Thoracic aorta (tissue), 2 donors: ENCODE measurements at regions not wholly inside any gene's neighbourhood (a gene's known extent, or its start where the extent isn't known, plus 50 kb on each side); places are given as distances from the start of the nearest gene placed in this dataset.

Source experiments
- ATAC-seq: fragments of 150-250 bp; one replicate; pipeline ENCODE4 v1.8.0; 2017; ENCODE audit warnings: low read depth; ENCODE audit not compliant: insufficient number of reproducible peaks, low FRiP score
- DNase-seq: peaks from one replicate; pipeline ENCODE4 v3.0.0-alpha.2; 2020; ENCODE audit warnings: low spot score
- H3K27ac ChIP-seq, 2 donors: fragments of 200-600 bp; sonication (generic); 1 replicate in 1 of 2; 2 replicates in 1 of 2; pipeline ENCODE4 v1.5.1; 2016; ENCODE audit warnings: mild to moderate bottlenecking in 2 of 2, moderate library complexity in 2 of 2
- H3K27me3 ChIP-seq: fragments of 200-600 bp; sonication (generic); replicated peaks from 2 replicates; pipeline ENCODE4 v1.6.0; 2016; ENCODE audit warnings: mild to moderate bottlenecking; ENCODE audit not compliant: insufficient read depth
- H3K36me3 ChIP-seq: fragments of 200-600 bp; sonication (generic); one replicate; pipeline ENCODE4 v1.5.1; 2016
- H3K4me1 ChIP-seq, 2 donors: fragments of 200-600 bp; sonication (generic); 1 replicate in 1 of 2; 2 replicates in 1 of 2; pipeline versions ENCODE4 v1.5.1 to v1.6.0; 2016; ENCODE audit warnings: low read depth in 2 of 2, mild to moderate bottlenecking in 1 of 2; ENCODE audit not compliant: control insufficient read depth in 1 of 2
- H3K4me3 ChIP-seq: fragments of 200-600 bp; sonication (generic); 2 replicates; pipeline ENCODE4 v1.5.1; 2016; ENCODE audit warnings: mild to moderate bottlenecking
- H3K9me3 ChIP-seq: fragments of 200-600 bp; sonication (generic); 2 replicates; pipeline ENCODE4 v1.5.1; 2016
- TF ChIP-seq, protein P1 (sequence below): fragments of 200-600 bp; sonication (generic); IDR thresholded peaks from one replicate; pipeline ENCODE4 v1.5.1; 2019; ENCODE audit warnings: antibody characterized with exemption

DNA sequence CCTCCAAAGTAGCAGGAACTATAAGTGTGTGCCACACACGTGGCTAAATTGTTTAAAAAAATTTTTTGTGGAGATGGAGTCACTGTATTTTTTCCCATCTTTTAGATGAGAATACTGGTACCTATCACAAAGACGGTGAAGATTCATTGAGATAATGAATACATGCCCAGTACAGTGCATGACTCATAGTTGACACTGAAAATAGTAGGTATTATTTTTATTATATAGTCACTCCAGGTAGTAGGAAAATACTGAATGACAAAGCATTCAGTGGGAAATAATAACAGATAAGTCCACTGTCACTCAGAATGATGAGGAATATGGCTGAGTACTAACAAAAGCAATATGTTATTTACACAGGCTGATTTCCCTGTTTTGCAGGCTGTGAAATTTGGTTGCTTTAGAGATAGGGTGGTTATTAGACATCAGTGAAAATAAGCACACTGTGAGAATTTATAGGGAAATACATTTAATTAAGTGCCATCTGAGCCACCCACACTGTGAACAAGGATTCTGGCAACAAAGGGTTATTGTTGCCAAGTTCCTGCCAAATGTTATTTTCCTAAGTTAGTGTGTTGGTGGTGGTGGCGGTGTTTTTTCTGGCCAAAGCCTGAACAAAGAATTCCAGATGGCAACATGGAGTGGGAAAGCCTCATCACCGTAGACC lies 129.8 kb upstream of the FOXQ1 start:
- Histone ChIP-seq H3K4me1 (no peaks in the 10 kb centered on the region), H3K36me3 (no peaks in the 10 kb centered on the region), H3K27me3 (no peaks in the 10 kb centered on the region), H3K9me3 (no peaks in the 10 kb centered on the region), H3K4me3 (no peak overlapping the region), H3K27ac (no peak overlapping the region)
- DNase-seq (no peak), ATAC-seq (no peak)
- TF ChIP-seq, protein P1, sequence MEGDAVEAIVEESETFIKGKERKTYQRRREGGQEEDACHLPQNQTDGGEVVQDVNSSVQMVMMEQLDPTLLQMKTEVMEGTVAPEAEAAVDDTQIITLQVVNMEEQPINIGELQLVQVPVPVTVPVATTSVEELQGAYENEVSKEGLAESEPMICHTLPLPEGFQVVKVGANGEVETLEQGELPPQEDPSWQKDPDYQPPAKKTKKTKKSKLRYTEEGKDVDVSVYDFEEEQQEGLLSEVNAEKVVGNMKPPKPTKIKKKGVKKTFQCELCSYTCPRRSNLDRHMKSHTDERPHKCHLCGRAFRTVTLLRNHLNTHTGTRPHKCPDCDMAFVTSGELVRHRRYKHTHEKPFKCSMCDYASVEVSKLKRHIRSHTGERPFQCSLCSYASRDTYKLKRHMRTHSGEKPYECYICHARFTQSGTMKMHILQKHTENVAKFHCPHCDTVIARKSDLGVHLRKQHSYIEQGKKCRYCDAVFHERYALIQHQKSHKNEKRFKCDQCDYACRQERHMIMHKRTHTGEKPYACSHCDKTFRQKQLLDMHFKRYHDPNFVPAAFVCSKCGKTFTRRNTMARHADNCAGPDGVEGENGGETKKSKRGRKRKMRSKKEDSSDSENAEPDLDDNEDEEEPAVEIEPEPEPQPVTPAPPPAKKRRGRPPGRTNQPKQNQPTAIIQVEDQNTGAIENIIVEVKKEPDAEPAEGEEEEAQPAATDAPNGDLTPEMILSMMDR, result no peak

DNA sequence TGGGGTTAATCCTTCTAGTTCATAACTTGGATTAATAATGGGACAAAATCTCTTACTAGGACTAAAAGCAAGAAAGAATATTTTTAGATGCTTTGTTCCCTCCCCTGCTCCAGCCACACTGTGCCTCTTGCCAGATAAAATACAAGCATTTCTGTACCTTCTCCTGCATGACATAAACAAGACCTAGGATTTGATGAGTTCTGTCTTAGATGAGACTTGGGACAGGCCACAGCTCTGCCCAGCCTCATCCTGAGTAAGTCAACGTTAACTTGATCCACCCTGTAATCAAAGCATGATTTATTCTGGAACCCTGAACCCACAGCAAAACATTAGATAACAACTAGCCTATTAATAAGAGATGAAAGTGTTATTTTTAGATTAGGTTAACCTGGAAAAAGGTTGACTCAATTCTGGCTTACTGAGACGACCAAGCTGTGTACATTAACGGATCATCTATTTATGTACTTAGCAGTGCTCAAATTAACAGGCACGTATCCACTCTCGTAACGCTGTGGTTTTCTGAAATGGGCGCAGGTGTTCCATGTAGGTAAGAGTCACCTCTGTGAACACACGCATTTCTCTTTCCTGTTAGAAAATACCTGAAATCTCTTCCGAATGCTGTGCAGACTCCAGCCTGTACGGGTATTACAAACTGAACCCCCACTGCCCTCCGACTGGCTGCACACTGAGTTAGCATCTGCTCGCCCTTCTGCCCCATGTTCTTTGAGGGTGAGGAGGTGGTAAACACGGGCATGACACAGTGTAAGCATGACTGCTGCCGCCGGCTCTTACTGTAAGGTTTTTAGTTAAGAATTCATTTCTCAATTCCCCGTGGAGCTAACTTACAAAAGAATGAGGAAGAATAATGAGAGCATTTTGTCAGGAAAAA lies 132.1 kb upstream of the FOXQ1 start:
- Histone ChIP-seq H3K4me1 (no peaks in the 10 kb centered on the region), H3K36me3 (no peaks in the 10 kb centered on the region), H3K4me3 (no peak overlapping the region), H3K9me3 (no peaks in the 10 kb centered on the region), H3K27ac (no peak overlapping the region), H3K27me3 (no peaks in the 10 kb centered on the region)
- TF ChIP-seq, protein P1, result no peak
- DNase-seq, result no peak
- no peak for ATAC-seq

DNA sequence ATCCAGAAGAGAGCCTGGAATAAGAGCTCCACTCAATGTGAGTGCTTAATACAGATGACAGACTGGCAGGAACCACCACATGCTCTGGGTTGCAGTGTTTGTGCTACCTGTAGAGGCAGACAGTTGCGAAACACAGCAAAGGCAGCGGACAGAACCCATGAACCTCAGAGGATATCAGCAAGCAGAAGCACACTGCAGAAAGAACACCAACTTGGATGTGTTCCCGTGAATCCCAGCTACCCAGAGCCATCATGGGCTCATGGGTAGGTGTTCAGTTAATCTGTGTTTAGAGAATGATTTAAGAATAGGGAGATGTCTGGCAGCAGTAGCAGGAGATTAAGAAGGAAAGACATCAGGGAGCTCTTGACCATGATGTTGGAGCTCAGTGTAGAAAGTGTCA lies 133.3 kb upstream of the FOXQ1 start:
- H3K36me3 ChIP-seq, result no peaks in the 10 kb centered on the region
- TF ChIP-seq, protein P1, result no peak
- H3K4me3 ChIP-seq, result no peak overlapping the region
- ATAC-seq (no peak), DNase-seq (no peak)
- H3K9me3 ChIP-seq, result no peaks in the 10 kb centered on the region
- H3K27ac ChIP-seq, result no peak overlapping the region
- H3K4me1 ChIP-seq, result no peaks in the 10 kb centered on the region
- no peaks in the 10 kb centered on the region for H3K27me3 ChIP-seq

DNA sequence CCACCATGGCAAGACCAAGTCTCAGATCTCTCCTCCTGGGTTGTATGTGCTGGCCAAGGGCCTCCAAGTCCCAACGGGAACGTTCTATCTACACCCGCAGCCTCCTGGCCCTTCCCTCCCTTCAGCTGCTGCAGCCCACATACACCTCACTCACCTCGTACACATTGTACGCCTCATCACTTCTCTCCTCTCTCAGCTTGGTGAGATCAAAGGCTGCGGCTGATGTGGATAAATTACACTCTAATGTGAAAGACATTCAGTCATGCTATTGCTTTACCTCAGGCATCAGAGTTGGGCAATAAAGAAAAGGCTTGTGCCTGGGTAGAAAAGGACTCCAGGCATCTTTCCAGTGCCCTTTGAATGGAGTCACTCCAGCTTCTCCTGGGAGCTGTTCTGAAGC lies 135.3 kb upstream of the FOXQ1 start:
- Histone ChIP-seq H3K27me3 (no peaks in the 10 kb centered on the region), H3K4me1 (no peaks in the 10 kb centered on the region), H3K27ac (no peak overlapping the region), H3K9me3 (no peaks in the 10 kb centered on the region), H3K4me3 (no peak overlapping the region), H3K36me3 (no peaks in the 10 kb centered on the region)
- ATAC-seq (no peak), DNase-seq (no peak)
- TF ChIP-seq, protein P1, result no peak

DNA sequence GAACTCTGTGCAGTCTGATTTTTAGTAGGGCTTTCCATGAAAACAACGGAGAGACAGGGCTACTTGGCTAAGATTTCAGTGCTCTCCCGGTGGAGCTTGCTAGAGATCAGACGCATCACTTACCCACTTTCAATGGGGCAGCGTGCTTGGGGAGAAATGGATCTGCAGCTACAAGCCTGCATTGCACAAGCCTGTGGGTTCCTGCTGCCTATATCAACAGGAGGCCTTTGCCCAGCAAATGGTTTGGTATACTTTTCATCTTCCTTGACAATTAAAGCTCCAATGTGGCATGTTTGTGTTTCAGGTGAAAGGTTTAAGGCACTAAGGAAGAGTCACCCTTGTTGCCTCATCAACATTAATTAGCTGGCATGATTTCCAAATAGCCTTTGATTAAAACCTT lies 136.0 kb upstream of the FOXQ1 start:
- no peak for ATAC-seq
- Histone ChIP-seq H3K4me1 (no peaks in the 10 kb centered on the region), H3K9me3 (no peaks in the 10 kb centered on the region), H3K27me3 (no peaks in the 10 kb centered on the region), H3K27ac (no peak overlapping the region), H3K4me3 (no peak overlapping the region), H3K36me3 (no peaks in the 10 kb centered on the region)
- no peak for DNase-seq
- TF ChIP-seq, protein P1, result no peak
